ENCODE measurements at regions not wholly inside any gene's neighbourhood (a gene's known extent, or its start where the extent isn't known, plus 50 kb on each side); places are given as distances from the start of the nearest gene placed in this dataset.

GRCh38 chr7:26466007-26466406 is 174.3 kb downstream of the SNX10 start:
- no peak overlapping the region for H3K9ac ChIP-seq (ENCODE audit: low read depth, low read length)
- no peak overlapping the region for H3K27ac ChIP-seq (ENCODE audit: insufficient read depth, low read length)
- no peak overlapping the region for H2BK5ac ChIP-seq (ENCODE audit: low read depth, low read length, poor library complexity, severe bottlenecking)
- ChIA-PET POLR2A (ENCODE audit: unreplicated experiment) (no interaction called here), CTCF (no interaction called here)
- no peak overlapping the region for H3K4ac ChIP-seq (ENCODE audit: low read depth, low read length)
- H3K4me2 ChIP-seq (ENCODE audit: low read depth, low read length): no peak overlapping the region
- peak overlapping the region; percentile 5 for H2AK9ac ChIP-seq (replicated peaks; ENCODE audit: low read depth, low read length, poor library complexity)
- H2AK5ac ChIP-seq (ENCODE audit: low read depth, low read length): no peak overlapping the region
- in situ Hi-C loops (cut with MboI; ENCODE audit: low sequenced_read_pairs): no loop called here
- no peak overlapping the region for H3K56ac ChIP-seq (ENCODE audit: extremely low read depth, insufficient read depth, low read length)
- H2BK15ac ChIP-seq (ENCODE audit: low read depth, low read length): no peak overlapping the region
- H2AFZ ChIP-seq (replicated peaks; ENCODE audit: low read length, poor library complexity): no peak overlapping the region
- no peak overlapping the region for H2BK20ac ChIP-seq (ENCODE audit: low read depth, low read length)
- ATAC-seq (ENCODE audit: low read depth): no peak
- H3K36me3 ChIP-seq (ENCODE audit: control insufficient read depth, insufficient read depth, low read length): no peaks in the 10 kb centered on the region
- H3K27me3 ChIP-seq (ENCODE audit: control insufficient read depth, insufficient read depth, low read length): no peaks in the 10 kb centered on the region; the same call in 1 of the 2 replicates
- no peaks in the 10 kb centered on the region for H3K4me1 ChIP-seq (ENCODE audit: control insufficient read depth, insufficient read depth, low read length)
- no peak overlapping the region for H3K18ac ChIP-seq (ENCODE audit: low read depth, low read length)
- no peak overlapping the region for H4K8ac ChIP-seq (ENCODE audit: low read depth in 2 of 2, low read length in 2 of 2)
- no TSS peak for BruUV-seq (replicated peaks)
- no peaks in the 10 kb centered on the region for H3K79me1 ChIP-seq (ENCODE audit: low read depth in 1 of 2, low read length in 2 of 2)
- no peak for DNase-seq
- no peak overlapping the region for H3K23ac ChIP-seq (ENCODE audit: low read depth, low read length)
- no peak overlapping the region for H2BK120ac ChIP-seq (ENCODE audit: low read depth, low read length)
- no peaks in the 10 kb centered on the region for H3K9me3 ChIP-seq (ENCODE audit: control insufficient read depth, insufficient read depth, low read length)
- intact Hi-C loops (cut with micrococcal nuclease): no loop called here
- no peak overlapping the region for H3K14ac ChIP-seq (replicated peaks; ENCODE audit: low read depth, low read length)
- no peak overlapping the region for H4K91ac ChIP-seq (ENCODE audit: insufficient read depth, low read depth, low read length)
- no peak overlapping the region for H4K5ac ChIP-seq (ENCODE audit: low read depth, low read length)
- dilution Hi-C loops (cut with HindIII; ENCODE audit: low sequenced_read_pairs, unreplicated experiment): no loop called here
- no peaks in the 10 kb centered on the region for H4K20me1 ChIP-seq (ENCODE audit: insufficient read depth, low read length)
- H3K4me3 ChIP-seq (ENCODE audit: insufficient read depth, low read depth, low read length): no peak overlapping the region
- no peak for TF ChIP-seq MAZ (IDR thresholded peaks at IDR 0.05; ENCODE audit: borderline replicate concordance, low read depth, low read length)
- TF ChIP-seq RFX5 (IDR thresholded peaks at IDR 0.05; ENCODE audit: low read depth, low read length): no peak
- TF ChIP-seq MAFK (IDR thresholded peaks at IDR 0.05; ENCODE audit: low read depth, low read length): no peak
- TF ChIP-seq NFE2L2 (IDR thresholded peaks at IDR 0.05; ENCODE audit: low read depth, low read length): no peak
- TF ChIP-seq USF2 (IDR thresholded peaks at IDR 0.05; ENCODE audit: low read depth, low read length): no peak
- TF ChIP-seq SMC3 (IDR thresholded peaks at IDR 0.05; ENCODE audit: low read depth, low read length): no peak
- TF ChIP-seq RAD21 (IDR thresholded peaks at IDR 0.05; ENCODE audit: low read length): no peak
- no peak for TF ChIP-seq FOS (IDR thresholded peaks at IDR 0.05; ENCODE audit: low read depth, low read length)
- no peak for TF ChIP-seq BHLHE40 (IDR thresholded peaks at IDR 0.05; ENCODE audit: low read depth, low read length)
- no peak for TF ChIP-seq RCOR1 (IDR thresholded peaks at IDR 0.05; ENCODE audit: insufficient replicate concordance, low read length)
- no peak for TF ChIP-seq POLR2A (IDR thresholded peaks at IDR 0.05; ENCODE audit: low read depth, low read length)
- no peak for TF ChIP-seq CTCF (conservative IDR thresholded peaks at IDR 0.05; ENCODE audit: low read depth, low read length)
- no peak for TF ChIP-seq MXI1 (IDR thresholded peaks at IDR 0.05; ENCODE audit: borderline replicate concordance, low read depth, low read length)
- H3K9me1 ChIP-seq (ENCODE audit: insufficient read depth, low read length): no peaks in the 10 kb centered on the region
- 0% methylated on average over 1 of the region's 6 CpGs; no CpG with 5 or more reads in 1 of the 2 experiments for WGBS, 2 experiments (ENCODE audit: extremely low coverage in 2 of 2, insufficient read length in 1 of 2)
